KBM-7 (cell line): ENCODE measurements at regions not wholly inside any gene's neighbourhood (a gene's known extent, or its start where the extent isn't known, plus 50 kb on each side); places are given as distances from the start of the nearest gene placed in this dataset.
"Not testable (repeated sequence)": the region's sequence is repeated elsewhere in the genome, so short reads cannot be mapped to it uniquely, and the experiment has no call there.

ENCODE experiments used
- DNase-seq: peaks from one replicate; pipeline ENCODE4 v3.0.0-alpha.2; 2015
- in situ Hi-C: fragments of 300-500 bp; cut with MboI; formaldehyde crosslinking; loops from 2 replicates; pipeline ENCODE4 v1.14.3; 2020; ENCODE audit warnings: low sequenced_read_pairs, low pct_unique_long_range_greater_than_20kb, mixed read lengths

GRCh38 chr12:47610686-47611252 is 95.1 kb downstream of the RPAP3 start:
- in situ Hi-C loops, result no loop called here
- DNase-seq, result no peak

GRCh38 chr12:47609806-47610205 is 96.0 kb downstream of the RPAP3 start:
- in situ Hi-C loops, result no loop called here
- no peak for DNase-seq

- in situ Hi-C loops, result not testable (repeated sequence)
- peak; percentile 76 for DNase-seq
Measured at GRCh38 chr12:47608671-47609070, 97.2 kb downstream of the RPAP3 start.

GRCh38 chr12:47604221-47604873 is 101.5 kb downstream of the RPAP3 start:
- no peak for DNase-seq
- in situ Hi-C loops, result no loop called here

GRCh38 chr12:47602949-47603558 is 102.8 kb downstream of the RPAP3 start:
- in situ Hi-C loops, result no loop called here
- no peak for DNase-seq

GRCh38 chr12:47602325-47602724 is 103.5 kb downstream of the RPAP3 start:
- in situ Hi-C loops, result no loop called here
- no peak for DNase-seq

- in situ Hi-C loops, result no loop called here
- DNase-seq, result no peak
Measured at GRCh38 chr12:47601071-47601470, 104.8 kb downstream of the RPAP3 start.

GRCh38 chr12:47591795-47592194 is 114.0 kb downstream of the RPAP3 start:
- in situ Hi-C loops, result no loop called here

GRCh38 chr12:47591361-47591791 is 114.5 kb downstream of the RPAP3 start:
- in situ Hi-C loops, result no loop called here
- no peak for DNase-seq

More at GRCh38 chr12:47591795-47592194, 114.0 kb downstream of the RPAP3 start:
- DNase-seq, result no peak

- no peak for DNase-seq
- in situ Hi-C loops, result no loop called here
Measured at GRCh38 chr12:47590771-47591360, 115.0 kb downstream of the RPAP3 start.

GRCh38 chr12:47586952-47587669 is 118.7 kb downstream of the RPAP3 start:
- in situ Hi-C loops, result no loop called here
- no peak for DNase-seq

GRCh38 chr12:47585507-47585906 is 120.3 kb downstream of the RPAP3 start:
- in situ Hi-C loops, result no loop called here
- DNase-seq, result no peak

GRCh38 chr12:47578836-47579235 is 127.0 kb downstream of the RPAP3 start:
- no peak for DNase-seq
- in situ Hi-C loops, result no loop called here

- DNase-seq, result no peak
- in situ Hi-C loops, result no loop called here
Measured at GRCh38 chr12:47577206-47577989, 128.4 kb downstream of the RPAP3 start.

GRCh38 chr12:47576289-47576945 is 129.4 kb downstream of the RPAP3 start:
- no peak for DNase-seq
- in situ Hi-C loops, result no loop called here

GRCh38 chr12:47574252-47575021 is 131.4 kb downstream of the RPAP3 start:
- in situ Hi-C loops, result no loop called here
- no peak for DNase-seq

GRCh38 chr12:47573146-47573659 is 132.6 kb downstream of the RPAP3 start:
- DNase-seq, result no peak
- in situ Hi-C loops, result no loop called here

- DNase-seq, result no peak
- in situ Hi-C loops, result no loop called here
Measured at GRCh38 chr12:47570151-47570550, 135.7 kb downstream of the RPAP3 start.
